Thoracic aorta (tissue), 2 donors: ENCODE measurements at regions not wholly inside any gene's neighbourhood (a gene's known extent, or its start where the extent isn't known, plus 50 kb on each side); places are given as distances from the start of the nearest gene placed in this dataset.

Source experiments
- ATAC-seq: fragments of 150-250 bp; one replicate; pipeline ENCODE4 v1.8.0; 2017; ENCODE audit warnings: low read depth; ENCODE audit not compliant: insufficient number of reproducible peaks, low FRiP score
- DNase-seq: peaks from one replicate; pipeline ENCODE4 v3.0.0-alpha.2; 2020; ENCODE audit warnings: low spot score
- H3K27ac ChIP-seq, 2 donors: fragments of 200-600 bp; sonication (generic); 1 replicate in 1 of 2; 2 replicates in 1 of 2; pipeline ENCODE4 v1.5.1; 2016; ENCODE audit warnings: mild to moderate bottlenecking in 2 of 2, moderate library complexity in 2 of 2
- H3K27me3 ChIP-seq: fragments of 200-600 bp; sonication (generic); replicated peaks from 2 replicates; pipeline ENCODE4 v1.6.0; 2016; ENCODE audit warnings: mild to moderate bottlenecking; ENCODE audit not compliant: insufficient read depth
- H3K36me3 ChIP-seq: fragments of 200-600 bp; sonication (generic); one replicate; pipeline ENCODE4 v1.5.1; 2016
- H3K4me1 ChIP-seq, 2 donors: fragments of 200-600 bp; sonication (generic); 1 replicate in 1 of 2; 2 replicates in 1 of 2; pipeline versions ENCODE4 v1.5.1 to v1.6.0; 2016; ENCODE audit warnings: low read depth in 2 of 2, mild to moderate bottlenecking in 1 of 2; ENCODE audit not compliant: control insufficient read depth in 1 of 2
- H3K4me3 ChIP-seq: fragments of 200-600 bp; sonication (generic); 2 replicates; pipeline ENCODE4 v1.5.1; 2016; ENCODE audit warnings: mild to moderate bottlenecking
- H3K9me3 ChIP-seq: fragments of 200-600 bp; sonication (generic); 2 replicates; pipeline ENCODE4 v1.5.1; 2016
- CTCF ChIP-seq: fragments of 200-600 bp; sonication (generic); IDR thresholded peaks from one replicate; pipeline ENCODE4 v1.5.1; 2019; ENCODE audit warnings: antibody characterized with exemption

GRCh38 chr13:74299721-74300120, 165.5 kb upstream of the KLF12 start:
- no peak for TF ChIP-seq CTCF
- Histone ChIP-seq H3K27ac (no peak overlapping the region), H3K27me3 (no peaks in the 10 kb centered on the region), H3K36me3 (no peaks in the 10 kb centered on the region), H3K4me1 (peaks cover 15 to 19% of the 10 kb centered on the region in 2 donors), H3K9me3 (no peaks in the 10 kb centered on the region), H3K4me3 (no peak overlapping the region)
- ATAC-seq, result peak; percentile 50
- DNase-seq, result no peak

GRCh38 chr13:74298923-74299322, 164.7 kb upstream of the KLF12 start:
- Histone ChIP-seq H3K36me3 (no peaks in the 10 kb centered on the region), H3K4me1 (peaks cover 15 to 19% of the 10 kb centered on the region in 2 donors), H3K27me3 (no peaks in the 10 kb centered on the region), H3K4me3 (no peak overlapping the region), H3K27ac (no peak overlapping the region), H3K9me3 (no peaks in the 10 kb centered on the region)
- DNase-seq (no peak), ATAC-seq (no peak)
- TF ChIP-seq CTCF, result no peak

GRCh38 chr13:74289861-74290773, 155.9 kb upstream of the KLF12 start:
- no peaks in the 10 kb centered on the region for H3K36me3 ChIP-seq
- peak overlapping the region; percentile 27 to 49 for H3K27ac ChIP-seq
- TF ChIP-seq CTCF, result peak; percentile 3
- no peak for DNase-seq
- H3K27me3 ChIP-seq, result no peaks in the 10 kb centered on the region
- H3K9me3 ChIP-seq, result no peaks in the 10 kb centered on the region
- H3K4me1 ChIP-seq, result peaks cover 4 to 24% of the 10 kb centered on the region in 2 donors
- ATAC-seq, result peak; percentile 75
- H3K4me3 ChIP-seq, result peak overlapping the region; percentile 58

DNA sequence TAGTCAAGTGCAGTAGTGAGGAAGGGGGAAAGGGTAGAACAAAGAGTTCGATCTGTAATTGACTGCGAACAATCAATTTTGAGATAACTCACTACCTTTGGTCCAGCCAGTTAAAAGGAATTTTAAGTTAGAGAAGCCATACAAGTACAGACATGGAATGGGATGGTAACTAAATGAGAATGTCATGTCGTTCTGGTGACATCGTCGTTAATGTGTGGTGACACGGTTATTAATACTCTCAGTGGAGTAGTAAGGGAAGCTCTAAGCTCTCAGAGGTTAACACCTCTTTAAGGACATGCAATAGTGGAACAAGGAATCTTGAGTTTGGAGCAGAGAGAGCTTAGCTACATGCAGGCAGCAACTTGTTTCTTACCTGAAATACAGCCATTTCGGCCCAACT, 154.9 kb upstream of the KLF12 start:
- no peak for TF ChIP-seq CTCF
- H3K27me3 ChIP-seq, result no peaks in the 10 kb centered on the region
- H3K9me3 ChIP-seq, result no peaks in the 10 kb centered on the region
- no peak for DNase-seq
- H3K4me1 ChIP-seq, result peaks cover 4 to 24% of the 10 kb centered on the region in 2 donors
- H3K4me3 ChIP-seq, result no peak overlapping the region
- no peak overlapping the region for H3K27ac ChIP-seq
- no peak for ATAC-seq
- H3K36me3 ChIP-seq, result no peaks in the 10 kb centered on the region

GRCh38 chr13:74288361-74288911, 154.2 kb upstream of the KLF12 start:
- DNase-seq (no peak), ATAC-seq (no peak)
- H3K4me3 ChIP-seq, result peak overlapping the region; percentile 59
- no peaks in the 10 kb centered on the region for H3K36me3 ChIP-seq
- H3K27ac ChIP-seq, result no peak overlapping the region
- TF ChIP-seq CTCF, result no peak
- peaks cover 4 to 24% of the 10 kb centered on the region in 2 donors for H3K4me1 ChIP-seq
- no peaks in the 10 kb centered on the region for H3K9me3 ChIP-seq
- H3K27me3 ChIP-seq, result no peaks in the 10 kb centered on the region
